OCI-LY7 (cell line): ENCODE measurements at regions not wholly inside any gene's neighbourhood (a gene's known extent, or its start where the extent isn't known, plus 50 kb on each side); places are given as distances from the start of the nearest gene placed in this dataset.

ENCODE experiments used
- EZH2phosphoT487 ChIP-seq: fragments of 200-600 bp; sonication (generic); IDR thresholded peaks from 2 replicates; pipeline ENCODE4 v1.6.1; 2018; ENCODE audit warnings: low read depth, borderline replicate concordance, mild to moderate bottlenecking, mixed run types, antibody characterized with exemption, low read length, moderate library complexity, mixed read lengths
- TF ChIP-seq, protein P1 (sequence below): fragments of 200-600 bp; sonication (generic); conservative IDR thresholded peaks from 2 replicates; pipeline ENCODE4 v1.5.1; 2014; ENCODE audit warnings: mild to moderate bottlenecking, antibody characterized with exemption, low read length, moderate library complexity, mixed read lengths

DNA sequence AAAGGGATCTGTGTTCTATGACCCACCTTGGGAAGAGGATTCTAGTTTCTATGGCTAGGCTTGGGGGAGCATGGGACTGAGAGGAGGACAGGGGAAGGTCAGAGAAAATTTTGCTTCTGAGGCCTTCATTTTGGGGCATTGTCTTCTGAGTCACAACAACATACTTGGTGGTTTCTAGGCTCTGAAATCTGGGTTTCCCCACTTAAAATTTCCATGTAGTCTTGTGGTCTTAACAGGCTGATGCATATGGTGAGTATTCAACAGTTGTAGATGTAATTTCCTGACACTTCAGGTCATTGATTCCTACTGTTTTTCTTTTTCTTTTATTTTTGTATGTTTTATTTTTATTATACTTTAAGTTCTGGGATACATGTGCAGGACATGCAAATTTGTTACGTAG, 88.5 kb downstream of the ANKRD7 start:
- TF ChIP-seq, protein P1, sequence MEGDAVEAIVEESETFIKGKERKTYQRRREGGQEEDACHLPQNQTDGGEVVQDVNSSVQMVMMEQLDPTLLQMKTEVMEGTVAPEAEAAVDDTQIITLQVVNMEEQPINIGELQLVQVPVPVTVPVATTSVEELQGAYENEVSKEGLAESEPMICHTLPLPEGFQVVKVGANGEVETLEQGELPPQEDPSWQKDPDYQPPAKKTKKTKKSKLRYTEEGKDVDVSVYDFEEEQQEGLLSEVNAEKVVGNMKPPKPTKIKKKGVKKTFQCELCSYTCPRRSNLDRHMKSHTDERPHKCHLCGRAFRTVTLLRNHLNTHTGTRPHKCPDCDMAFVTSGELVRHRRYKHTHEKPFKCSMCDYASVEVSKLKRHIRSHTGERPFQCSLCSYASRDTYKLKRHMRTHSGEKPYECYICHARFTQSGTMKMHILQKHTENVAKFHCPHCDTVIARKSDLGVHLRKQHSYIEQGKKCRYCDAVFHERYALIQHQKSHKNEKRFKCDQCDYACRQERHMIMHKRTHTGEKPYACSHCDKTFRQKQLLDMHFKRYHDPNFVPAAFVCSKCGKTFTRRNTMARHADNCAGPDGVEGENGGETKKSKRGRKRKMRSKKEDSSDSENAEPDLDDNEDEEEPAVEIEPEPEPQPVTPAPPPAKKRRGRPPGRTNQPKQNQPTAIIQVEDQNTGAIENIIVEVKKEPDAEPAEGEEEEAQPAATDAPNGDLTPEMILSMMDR: no peak
- TF ChIP-seq EZH2phosphoT487: no peak
